ENCODE measurements at regions not wholly inside any gene's neighbourhood (a gene's known extent, or its start where the extent isn't known, plus 50 kb on each side); places are given as distances from the start of the nearest gene placed in this dataset.

- no peak for DNase-seq
Observed at GRCh38 chr18:67574749-67575148, 58.2 kb upstream of the DSEL start.

- no peak for DNase-seq
Observed at GRCh38 chr18:67568166-67568565, 51.6 kb upstream of the DSEL start.
